Suprapubic skin (tissue), 4 donors: ENCODE measurements at regions not wholly inside any gene's neighbourhood (a gene's known extent, or its start where the extent isn't known, plus 50 kb on each side); places are given as distances from the start of the nearest gene placed in this dataset.

Source experiments
- DNase-seq, 2 donors: peaks; one replicate each; pipeline ENCODE4 v3.0.0-alpha.2; 2019; ENCODE audit warnings: low spot score in 2 of 2
- H3K27ac ChIP-seq: fragments of 200-600 bp; sonication (generic); one replicate; pipeline ENCODE4 v1.5.1; 2019
- H3K27me3 ChIP-seq: fragments of 200-600 bp; sonication (generic); one replicate; pipeline ENCODE4 v1.5.1; 2019
- H3K36me3 ChIP-seq: fragments of 200-600 bp; sonication (generic); one replicate; pipeline ENCODE4 v1.5.1; 2019
- H3K4me1 ChIP-seq: fragments of 200-600 bp; sonication (generic); one replicate; pipeline ENCODE4 v1.5.1; 2019
- H3K4me3 ChIP-seq: fragments of 200-600 bp; sonication (generic); one replicate; pipeline ENCODE4 v1.5.1; 2019; ENCODE audit warnings: mild to moderate bottlenecking
- H3K9me3 ChIP-seq: fragments of 200-600 bp; sonication (generic); one replicate; pipeline ENCODE4 v1.5.1; 2019
- EP300 ChIP-seq: sonication (generic); formaldehyde crosslinking; IDR thresholded peaks from one replicate; pipeline ENCODE4 v1.6.1; 2017; ENCODE audit warnings: antibody characterized with exemption
- POLR2A ChIP-seq, 2 donors: fragments of 450-650 bp; IDR thresholded peaks; one replicate each; pipeline ENCODE4 v1.6.1; 2017; ENCODE audit warnings: antibody characterized with exemption in 2 of 2, mild to moderate bottlenecking in 2 of 2, moderate library complexity in 2 of 2
- POLR2AphosphoS5 ChIP-seq, 3 donors: sonication (generic); formaldehyde crosslinking; IDR thresholded peaks; one replicate each; pipeline ENCODE4 v1.6.1; 2017; ENCODE audit warnings: antibody characterized with exemption in 3 of 3
- WGBS: methylation state at CpG from one replicate; pipeline ENCODE4 v1.1.5; 2018; 5-methylcytosine and 5-hydroxymethylcytosine counted together
- TF ChIP-seq, protein P1 (sequence below), 2 donors: fragments of 200-600 bp in 1 of 2; fragments of 450-650 bp in 1 of 2; sonication (generic) in 1 of 2; IDR thresholded peaks; one replicate each; pipeline ENCODE4 v1.5.1; 2016 to 2019; ENCODE audit warnings: antibody characterized with exemption in 2 of 2, mild to moderate bottlenecking in 1 of 2, moderate library complexity in 1 of 2

DNA sequence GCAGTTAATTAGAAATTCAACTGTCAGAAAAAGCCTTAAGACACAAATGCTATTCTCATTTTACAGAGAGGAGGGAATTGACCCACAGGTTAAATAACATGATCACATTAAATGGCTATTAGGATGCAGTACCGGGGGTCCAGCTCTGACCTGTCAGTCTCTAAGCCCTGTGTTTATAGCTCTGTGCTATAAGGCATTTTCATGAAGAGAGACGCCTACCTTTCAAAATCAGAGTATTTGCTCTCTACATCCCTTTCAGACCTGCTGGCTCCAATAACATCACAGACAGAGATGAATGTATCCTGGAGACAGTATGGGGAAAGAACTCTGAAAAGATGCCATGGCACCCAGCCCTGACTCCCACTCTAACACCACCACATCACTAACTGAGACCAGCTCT is 189.9 kb upstream of the PRSS58 start:
- WGBS, result 58% methylated on average over 2 of the region's 2 CpGs
- Histone ChIP-seq H3K4me1 (no peaks in the 10 kb centered on the region), H3K27ac (no peak overlapping the region), H3K4me3 (no peak overlapping the region), H3K9me3 (no peaks in the 10 kb centered on the region), H3K36me3 (no peaks in the 10 kb centered on the region), H3K27me3 (peaks cover 6% of the 10 kb centered on the region)
- DNase-seq, result no peak
- no peak for TF ChIP-seq POLR2A (IDR thresholded peaks at IDR 0.05)
- TF ChIP-seq, protein P1, sequence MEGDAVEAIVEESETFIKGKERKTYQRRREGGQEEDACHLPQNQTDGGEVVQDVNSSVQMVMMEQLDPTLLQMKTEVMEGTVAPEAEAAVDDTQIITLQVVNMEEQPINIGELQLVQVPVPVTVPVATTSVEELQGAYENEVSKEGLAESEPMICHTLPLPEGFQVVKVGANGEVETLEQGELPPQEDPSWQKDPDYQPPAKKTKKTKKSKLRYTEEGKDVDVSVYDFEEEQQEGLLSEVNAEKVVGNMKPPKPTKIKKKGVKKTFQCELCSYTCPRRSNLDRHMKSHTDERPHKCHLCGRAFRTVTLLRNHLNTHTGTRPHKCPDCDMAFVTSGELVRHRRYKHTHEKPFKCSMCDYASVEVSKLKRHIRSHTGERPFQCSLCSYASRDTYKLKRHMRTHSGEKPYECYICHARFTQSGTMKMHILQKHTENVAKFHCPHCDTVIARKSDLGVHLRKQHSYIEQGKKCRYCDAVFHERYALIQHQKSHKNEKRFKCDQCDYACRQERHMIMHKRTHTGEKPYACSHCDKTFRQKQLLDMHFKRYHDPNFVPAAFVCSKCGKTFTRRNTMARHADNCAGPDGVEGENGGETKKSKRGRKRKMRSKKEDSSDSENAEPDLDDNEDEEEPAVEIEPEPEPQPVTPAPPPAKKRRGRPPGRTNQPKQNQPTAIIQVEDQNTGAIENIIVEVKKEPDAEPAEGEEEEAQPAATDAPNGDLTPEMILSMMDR (IDR thresholded peaks at IDR 0.05), result no peak
- TF ChIP-seq POLR2AphosphoS5 (IDR thresholded peaks at IDR 0.05), result no peak

DNA sequence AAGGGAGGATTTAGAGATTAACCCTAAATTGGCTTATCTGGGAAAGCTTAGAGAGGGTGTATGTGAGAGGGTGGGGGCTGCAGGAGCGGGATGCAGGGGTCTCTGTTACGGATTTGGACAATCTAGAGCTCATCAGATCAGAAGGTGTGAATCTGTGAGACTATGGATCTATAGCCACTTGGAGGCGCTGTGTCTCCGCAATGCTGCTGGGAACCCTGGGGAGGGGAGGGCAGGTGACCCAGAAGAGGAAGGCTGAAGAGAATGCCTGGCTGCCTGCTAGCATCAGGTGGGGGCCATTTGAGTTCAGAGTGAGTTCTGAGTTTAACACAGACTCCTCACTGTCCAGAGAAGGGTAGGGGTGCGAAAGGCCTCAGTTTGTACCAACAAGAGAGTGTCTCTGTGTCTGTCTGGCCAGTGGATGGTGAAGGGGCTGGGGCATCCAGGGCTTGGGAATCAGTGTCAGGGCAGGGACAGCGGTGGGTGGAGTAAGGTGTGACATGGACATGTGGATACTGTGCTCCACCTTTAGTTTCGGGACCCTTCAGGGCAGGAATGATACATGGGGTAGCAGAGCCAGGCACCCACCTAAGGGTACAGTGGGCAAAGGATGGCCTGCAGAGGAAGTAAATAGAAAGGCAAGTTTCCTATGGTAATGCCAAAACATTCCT is 187.3 kb upstream of the PRSS58 start:
- WGBS, result 70% methylated on average over 7 of the region's 7 CpGs
- DNase-seq, result no peak

DNA sequence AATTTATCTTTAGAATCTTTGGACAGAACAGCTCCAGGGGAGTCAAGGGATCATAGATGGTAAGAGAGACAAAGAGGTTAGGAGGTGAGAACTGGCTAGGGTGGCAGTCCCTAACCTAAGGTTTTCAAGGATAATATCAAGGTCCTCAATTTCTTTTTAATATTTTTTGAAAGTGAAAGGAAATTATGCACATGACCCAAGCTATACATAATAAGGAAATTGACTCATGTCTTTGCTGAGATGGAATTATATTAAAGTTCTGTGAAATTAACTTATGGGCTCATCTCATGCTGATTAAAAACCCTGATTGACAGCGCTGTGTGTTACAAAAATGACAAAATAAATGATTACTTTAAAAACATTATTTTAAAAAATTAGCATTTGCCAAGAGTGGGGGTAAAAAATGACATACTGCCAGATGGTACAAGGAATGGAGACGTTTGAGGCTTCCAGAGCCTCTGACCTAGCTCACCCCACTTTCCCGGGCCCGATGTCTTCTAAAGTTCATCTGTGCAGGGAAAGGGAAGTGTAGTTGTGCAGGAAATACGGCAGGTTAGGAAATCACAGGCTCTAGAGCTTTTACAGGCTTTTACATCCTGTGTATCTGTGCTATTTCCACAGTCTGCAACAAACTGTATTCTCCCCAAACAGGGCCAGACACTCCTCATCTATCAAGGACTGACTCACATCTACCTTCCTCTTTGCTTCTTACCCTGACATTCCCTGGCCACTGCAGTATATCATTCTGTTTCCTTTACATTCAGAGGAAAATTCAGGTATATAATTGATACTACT is 185.6 kb upstream of the PRSS58 start:
- H3K4me1 ChIP-seq, result no peaks in the 10 kb centered on the region
- no peak overlapping the region for H3K27ac ChIP-seq
- 49% methylated on average over 5 of the region's 5 CpGs for WGBS
- TF ChIP-seq, protein P1 (IDR thresholded peaks at IDR 0.05), result no peak
- TF ChIP-seq POLR2AphosphoS5 (IDR thresholded peaks at IDR 0.05), result no peak
- TF ChIP-seq POLR2A (IDR thresholded peaks at IDR 0.05), result no peak
- no peak for TF ChIP-seq EP300
- H3K4me3 ChIP-seq, result no peak overlapping the region
- peaks cover 6% of the 10 kb centered on the region for H3K27me3 ChIP-seq
- no peaks in the 10 kb centered on the region for H3K9me3 ChIP-seq
- DNase-seq, result no peak
- H3K36me3 ChIP-seq, result no peaks in the 10 kb centered on the region

More for the DNA sequence above, 187.3 kb upstream of the PRSS58 start:
- no peak overlapping the region for H3K4me3 ChIP-seq
- H3K4me1 ChIP-seq, result no peaks in the 10 kb centered on the region
- peaks cover 6% of the 10 kb centered on the region for H3K27me3 ChIP-seq
- TF ChIP-seq POLR2AphosphoS5 (IDR thresholded peaks at IDR 0.05) (no peak), EP300 (no peak), POLR2A (IDR thresholded peaks at IDR 0.05) (no peak)
- TF ChIP-seq, protein P1 (IDR thresholded peaks at IDR 0.05), result no peak
- no peaks in the 10 kb centered on the region for H3K9me3 ChIP-seq
- H3K27ac ChIP-seq, result no peak overlapping the region
- H3K36me3 ChIP-seq, result no peaks in the 10 kb centered on the region

DNA sequence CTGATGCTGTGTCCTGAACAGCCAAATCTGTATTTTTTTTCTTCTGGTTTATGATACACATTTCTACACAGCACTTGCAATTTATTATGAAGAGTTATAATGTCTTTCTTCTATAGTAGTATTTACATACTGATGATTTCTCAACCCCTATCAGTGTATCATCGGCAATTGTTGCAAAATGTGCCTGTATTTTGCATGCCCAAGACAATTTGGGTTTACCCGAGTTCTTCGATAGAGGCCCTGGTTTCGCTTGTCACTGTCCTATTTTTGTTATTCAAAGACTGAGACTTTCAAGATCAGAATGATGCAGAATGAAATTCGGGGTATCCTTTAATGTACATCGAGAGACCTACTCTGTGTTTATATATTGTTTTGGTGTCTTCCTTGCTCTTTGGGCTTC is 184.5 kb upstream of the PRSS58 start:
- H3K27me3 ChIP-seq, result peaks cover 6% of the 10 kb centered on the region
- H3K4me1 ChIP-seq, result no peaks in the 10 kb centered on the region
- 90% methylated on average over 6 of the region's 6 CpGs for WGBS
- H3K36me3 ChIP-seq, result no peaks in the 10 kb centered on the region
- DNase-seq, result no peak
- H3K4me3 ChIP-seq, result no peak overlapping the region
- H3K27ac ChIP-seq, result no peak overlapping the region
- H3K9me3 ChIP-seq, result no peaks in the 10 kb centered on the region
- TF ChIP-seq POLR2AphosphoS5 (IDR thresholded peaks at IDR 0.05) (no peak), EP300 (no peak), POLR2A (IDR thresholded peaks at IDR 0.05) (no peak)
- TF ChIP-seq, protein P1 (IDR thresholded peaks at IDR 0.05), result no peak

DNA sequence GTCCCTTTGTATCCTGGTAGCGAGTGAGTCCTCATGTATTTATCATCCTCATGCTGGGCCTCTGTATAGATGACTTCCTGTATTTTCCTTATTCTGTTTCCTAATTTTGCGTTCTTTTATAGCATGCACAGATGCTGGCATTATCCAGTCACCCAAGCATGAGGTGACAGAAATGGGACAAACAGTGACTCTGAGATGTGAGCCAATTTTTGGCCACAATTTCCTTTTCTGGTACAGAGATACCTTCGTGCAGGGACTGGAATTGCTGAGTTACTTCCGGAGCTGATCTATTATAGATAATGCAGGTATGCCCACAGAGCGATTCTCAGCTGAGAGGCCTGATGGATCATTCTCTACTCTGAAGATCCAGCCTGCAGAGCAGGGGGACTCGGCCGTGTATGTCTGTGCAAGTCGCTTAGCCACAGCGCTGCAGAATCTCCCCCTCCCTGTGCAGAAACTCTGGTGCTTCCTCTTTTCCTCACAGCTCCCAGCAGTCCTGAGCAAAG is 183.1 kb upstream of the PRSS58 start:
- Histone ChIP-seq H3K9me3 (no peaks in the 10 kb centered on the region), H3K27ac (no peak overlapping the region), H3K4me3 (no peak overlapping the region), H3K36me3 (no peaks in the 10 kb centered on the region), H3K4me1 (no peaks in the 10 kb centered on the region), H3K27me3 (peaks cover 6% of the 10 kb centered on the region)
- WGBS, result 68% methylated on average over 8 of the region's 9 CpGs
- TF ChIP-seq, protein P1 (IDR thresholded peaks at IDR 0.05), result no peak
- TF ChIP-seq POLR2A (IDR thresholded peaks at IDR 0.05) (no peak), POLR2AphosphoS5 (IDR thresholded peaks at IDR 0.05) (no peak), EP300 (no peak)
- no peak for DNase-seq
